ENCODE measurements at regions not wholly inside any gene's neighbourhood (a gene's known extent, or its start where the extent isn't known, plus 50 kb on each side); places are given as distances from the start of the nearest gene placed in this dataset.

DNA sequence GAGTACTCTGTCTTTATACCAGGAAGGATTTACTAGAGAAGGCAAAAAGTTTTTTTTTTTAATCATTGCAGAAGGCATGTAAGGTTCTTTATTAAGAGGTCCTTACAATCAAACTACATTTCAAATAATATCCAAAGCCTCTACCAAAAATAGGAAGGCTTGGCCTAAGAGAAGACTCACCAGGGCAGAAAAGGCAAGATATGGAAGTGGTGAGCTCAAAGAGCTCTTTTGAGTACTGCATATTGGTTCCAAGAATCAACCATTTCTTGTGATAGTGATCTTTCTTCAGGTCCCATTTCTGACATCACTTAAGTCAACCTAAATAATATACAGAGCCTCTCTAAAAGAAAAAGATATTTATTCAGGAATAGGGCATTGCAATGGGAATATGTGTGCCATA lies 153.2 kb downstream of the FASLG start:
- DNase-seq (ENCODE audit: low read depth): no peak
- H3K4me3 ChIP-seq (ENCODE audit: low read length): no peak overlapping the region
- TF ChIP-seq, protein P1, sequence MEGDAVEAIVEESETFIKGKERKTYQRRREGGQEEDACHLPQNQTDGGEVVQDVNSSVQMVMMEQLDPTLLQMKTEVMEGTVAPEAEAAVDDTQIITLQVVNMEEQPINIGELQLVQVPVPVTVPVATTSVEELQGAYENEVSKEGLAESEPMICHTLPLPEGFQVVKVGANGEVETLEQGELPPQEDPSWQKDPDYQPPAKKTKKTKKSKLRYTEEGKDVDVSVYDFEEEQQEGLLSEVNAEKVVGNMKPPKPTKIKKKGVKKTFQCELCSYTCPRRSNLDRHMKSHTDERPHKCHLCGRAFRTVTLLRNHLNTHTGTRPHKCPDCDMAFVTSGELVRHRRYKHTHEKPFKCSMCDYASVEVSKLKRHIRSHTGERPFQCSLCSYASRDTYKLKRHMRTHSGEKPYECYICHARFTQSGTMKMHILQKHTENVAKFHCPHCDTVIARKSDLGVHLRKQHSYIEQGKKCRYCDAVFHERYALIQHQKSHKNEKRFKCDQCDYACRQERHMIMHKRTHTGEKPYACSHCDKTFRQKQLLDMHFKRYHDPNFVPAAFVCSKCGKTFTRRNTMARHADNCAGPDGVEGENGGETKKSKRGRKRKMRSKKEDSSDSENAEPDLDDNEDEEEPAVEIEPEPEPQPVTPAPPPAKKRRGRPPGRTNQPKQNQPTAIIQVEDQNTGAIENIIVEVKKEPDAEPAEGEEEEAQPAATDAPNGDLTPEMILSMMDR (conservative IDR thresholded peaks at IDR 0.05; ENCODE audit: low read depth, low read length): no peak

DNA sequence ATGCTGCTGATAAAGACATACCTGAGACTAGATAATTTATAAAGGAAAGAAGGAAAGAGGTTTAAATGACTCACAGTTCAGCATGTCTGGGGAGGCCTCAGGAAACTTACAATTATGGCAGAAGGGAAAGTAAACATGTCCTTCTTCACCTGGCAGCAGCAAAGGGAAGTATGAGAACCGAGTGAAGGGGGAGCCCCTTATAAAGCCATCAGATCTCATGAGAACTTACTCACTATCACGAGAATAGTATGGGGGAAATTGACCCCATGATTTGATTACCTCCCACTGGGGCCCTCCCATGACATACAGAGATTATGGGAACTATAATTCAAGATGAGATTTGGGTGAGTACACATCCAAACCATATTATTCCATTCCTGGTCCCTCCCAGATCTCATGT lies 154.4 kb downstream of the FASLG start:
- H3K4me3 ChIP-seq (ENCODE audit: low read length): no peak overlapping the region
- DNase-seq (ENCODE audit: low read depth): no peak
- TF ChIP-seq, protein P1 (conservative IDR thresholded peaks at IDR 0.05; ENCODE audit: low read depth, low read length): no peak

DNA sequence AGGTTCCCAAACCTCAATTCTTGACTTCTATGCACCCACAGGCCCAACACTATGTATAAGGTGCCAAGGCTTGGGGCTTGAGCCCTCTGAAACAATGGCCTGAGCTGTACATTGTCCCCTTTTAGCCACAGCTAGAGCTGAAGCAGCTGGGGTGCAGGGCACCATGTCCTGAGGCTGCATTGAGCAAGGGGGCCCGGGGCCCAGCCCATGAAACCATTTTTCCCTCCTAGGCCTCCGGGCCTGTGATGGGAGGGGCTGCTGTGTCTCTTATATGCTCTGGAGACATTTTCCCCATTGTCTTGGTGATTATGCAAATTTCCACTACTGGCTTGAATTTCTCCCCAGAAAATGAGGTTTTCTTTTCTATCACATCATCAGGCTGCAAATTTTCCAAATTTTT lies 155.5 kb downstream of the FASLG start:
- DNase-seq (ENCODE audit: low read depth): no peak

DNA sequence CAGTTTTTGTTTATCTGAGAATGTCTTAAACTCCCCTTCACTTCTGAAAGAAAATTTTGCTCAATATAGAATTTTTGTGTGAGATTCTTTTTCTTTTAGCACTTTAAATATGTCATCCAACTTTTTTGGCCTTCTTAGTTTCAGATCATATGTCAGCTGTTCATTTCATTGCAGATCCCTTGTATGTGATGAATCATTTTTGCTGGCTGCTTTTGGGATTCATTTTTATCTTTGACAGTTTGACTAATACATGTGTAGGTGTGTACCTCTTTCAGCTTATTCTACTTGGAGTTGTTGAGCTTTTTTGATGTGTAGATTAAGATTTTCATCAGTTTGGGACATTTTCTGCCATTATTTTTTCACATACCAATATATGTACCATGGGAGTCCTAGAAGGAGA lies 156.8 kb downstream of the FASLG start:
- TF ChIP-seq, protein P1 (conservative IDR thresholded peaks at IDR 0.05; ENCODE audit: low read depth, low read length): no peak
- DNase-seq (ENCODE audit: low read depth): no peak

More for the DNA sequence above, 155.5 kb downstream of the FASLG start:
- no peak overlapping the region for H3K4me3 ChIP-seq (ENCODE audit: low read length)
- TF ChIP-seq, protein P1 (conservative IDR thresholded peaks at IDR 0.05; ENCODE audit: low read depth, low read length): no peak

DNA sequence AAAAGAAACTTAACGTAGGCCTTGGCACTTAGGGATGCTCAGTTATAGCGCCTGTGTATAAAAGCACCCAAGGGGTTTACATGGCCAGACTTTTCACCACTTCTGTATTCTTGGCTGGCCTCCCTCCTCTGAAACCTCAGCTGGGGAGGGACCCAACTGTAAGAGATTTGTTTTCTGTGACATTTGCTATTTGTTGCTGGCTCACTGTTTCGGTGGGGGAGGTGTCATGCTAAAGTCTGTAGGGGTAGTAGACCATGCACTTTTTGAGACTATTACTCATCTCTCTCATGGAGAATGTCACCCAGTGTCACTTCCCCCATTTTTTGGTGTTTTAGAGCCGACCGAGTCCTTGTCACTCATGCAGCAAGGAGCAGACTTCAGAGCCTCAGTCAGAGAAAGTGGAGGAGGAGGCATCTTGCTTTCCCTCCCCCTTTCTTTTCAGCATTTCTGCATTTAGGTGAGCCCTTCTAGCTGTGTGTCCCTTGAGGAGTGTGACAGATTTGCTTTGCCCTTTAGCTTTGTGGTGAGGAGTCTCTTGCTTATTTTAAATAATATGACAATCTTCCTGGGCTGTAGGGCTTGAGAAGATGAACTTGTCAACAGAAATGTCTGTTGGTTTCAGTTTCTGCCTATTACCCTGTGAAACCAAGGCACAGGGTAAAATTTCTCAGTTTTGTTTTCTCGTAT lies 160.1 kb downstream of the FASLG start:
- no peak overlapping the region for H3K4me3 ChIP-seq (ENCODE audit: low read length)
- no peak for DNase-seq (ENCODE audit: low read depth)
- TF ChIP-seq, protein P1 (conservative IDR thresholded peaks at IDR 0.05; ENCODE audit: low read depth, low read length): no peak

More for the DNA sequence above, 156.8 kb downstream of the FASLG start:
- no peak overlapping the region for H3K4me3 ChIP-seq (ENCODE audit: low read length)

DNA sequence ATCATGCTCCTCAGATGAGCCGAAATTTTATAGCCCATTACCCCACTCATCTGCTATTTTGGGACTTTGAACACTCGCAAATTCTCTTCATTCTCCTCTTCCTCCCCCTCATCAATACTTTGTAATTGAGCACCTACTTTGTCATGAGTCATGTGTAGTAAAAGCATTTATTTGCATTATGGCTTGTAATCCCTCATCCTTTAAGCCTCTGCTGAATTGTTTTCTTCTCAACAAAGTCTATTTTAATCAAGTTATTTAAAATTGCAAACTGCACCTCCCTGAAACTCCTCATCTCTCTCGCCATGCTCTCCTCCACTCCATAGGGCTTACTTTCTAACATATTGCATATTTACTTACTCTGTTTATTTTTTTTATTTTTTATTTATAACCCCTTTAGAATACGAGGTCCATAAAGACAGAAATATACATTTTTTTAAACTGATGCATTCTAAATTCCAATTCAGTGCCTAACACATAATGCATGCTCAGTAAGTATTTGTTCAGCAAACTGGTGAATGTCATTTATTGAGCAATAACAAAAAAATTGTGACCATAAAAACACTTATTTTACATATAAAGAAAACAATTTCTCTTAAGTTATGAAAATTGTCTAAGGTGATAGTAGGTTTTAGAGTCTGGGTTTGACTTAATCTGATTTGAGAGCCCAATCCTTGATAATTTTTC lies 161.7 kb downstream of the FASLG start:
- DNase-seq (ENCODE audit: low read depth): no peak
- TF ChIP-seq, protein P1 (conservative IDR thresholded peaks at IDR 0.05; ENCODE audit: low read depth, low read length): no peak
- no peak overlapping the region for H3K4me3 ChIP-seq (ENCODE audit: low read length)

Data from retinal pigment epithelial cell (primary cell).